ENCODE measurements at regions not wholly inside any gene's neighbourhood (a gene's known extent, or its start where the extent isn't known, plus 50 kb on each side); places are given as distances from the start of the nearest gene placed in this dataset.

GRCh38 chr3:80238152-80238551 lies 470.4 kb upstream of the ROBO1 start:
- Histone ChIP-seq H3K36me3 (ENCODE audit: insufficient read depth, low read length) (no peaks in the 10 kb centered on the region), H2AFZ (ENCODE audit: low read length) (no peak overlapping the region), H3K4me2 (ENCODE audit: low read length) (no peak overlapping the region), H3K4me1 (ENCODE audit: insufficient read depth, low read length, poor library complexity, severe bottlenecking) (no peaks in the 10 kb centered on the region), H3K79me2 (ENCODE audit: insufficient read depth, low read depth, low read length) (no peaks in the 10 kb centered on the region), H3K9me3 (ENCODE audit: low read length) (no peaks in the 10 kb centered on the region), H3K4me3 (ENCODE audit: low read depth, low read length, poor library complexity, severe bottlenecking) (no peak overlapping the region), H4K20me1 (ENCODE audit: insufficient read depth, low read length) (no peaks in the 10 kb centered on the region), H3K27ac (ENCODE audit: low read depth, low read length, poor library complexity, severe bottlenecking) (no peak overlapping the region), H3K9me2 (ENCODE audit: insufficient read depth, low read length) (no peaks in the 10 kb centered on the region)
- intact Hi-C loops (cut with micrococcal nuclease; ENCODE audit: unreplicated experiment) = no loop called here
- BruUV-seq (replicated peaks) = no TSS peak
- ChIA-PET POLR2A (no interaction called here), CTCF (ENCODE audit: unreplicated experiment) (no interaction called here)
- TF ChIP-seq EZH2phosphoT487 (IDR thresholded peaks at IDR 0.05; ENCODE audit: borderline replicate concordance, low read depth, low read length) = no peak
- TF ChIP-seq, protein P1, sequence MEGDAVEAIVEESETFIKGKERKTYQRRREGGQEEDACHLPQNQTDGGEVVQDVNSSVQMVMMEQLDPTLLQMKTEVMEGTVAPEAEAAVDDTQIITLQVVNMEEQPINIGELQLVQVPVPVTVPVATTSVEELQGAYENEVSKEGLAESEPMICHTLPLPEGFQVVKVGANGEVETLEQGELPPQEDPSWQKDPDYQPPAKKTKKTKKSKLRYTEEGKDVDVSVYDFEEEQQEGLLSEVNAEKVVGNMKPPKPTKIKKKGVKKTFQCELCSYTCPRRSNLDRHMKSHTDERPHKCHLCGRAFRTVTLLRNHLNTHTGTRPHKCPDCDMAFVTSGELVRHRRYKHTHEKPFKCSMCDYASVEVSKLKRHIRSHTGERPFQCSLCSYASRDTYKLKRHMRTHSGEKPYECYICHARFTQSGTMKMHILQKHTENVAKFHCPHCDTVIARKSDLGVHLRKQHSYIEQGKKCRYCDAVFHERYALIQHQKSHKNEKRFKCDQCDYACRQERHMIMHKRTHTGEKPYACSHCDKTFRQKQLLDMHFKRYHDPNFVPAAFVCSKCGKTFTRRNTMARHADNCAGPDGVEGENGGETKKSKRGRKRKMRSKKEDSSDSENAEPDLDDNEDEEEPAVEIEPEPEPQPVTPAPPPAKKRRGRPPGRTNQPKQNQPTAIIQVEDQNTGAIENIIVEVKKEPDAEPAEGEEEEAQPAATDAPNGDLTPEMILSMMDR (conservative IDR thresholded peaks at IDR 0.05; ENCODE audit: low read length) = no peak
- no peak for DNase-seq (ENCODE audit: low spot score)

DNA sequence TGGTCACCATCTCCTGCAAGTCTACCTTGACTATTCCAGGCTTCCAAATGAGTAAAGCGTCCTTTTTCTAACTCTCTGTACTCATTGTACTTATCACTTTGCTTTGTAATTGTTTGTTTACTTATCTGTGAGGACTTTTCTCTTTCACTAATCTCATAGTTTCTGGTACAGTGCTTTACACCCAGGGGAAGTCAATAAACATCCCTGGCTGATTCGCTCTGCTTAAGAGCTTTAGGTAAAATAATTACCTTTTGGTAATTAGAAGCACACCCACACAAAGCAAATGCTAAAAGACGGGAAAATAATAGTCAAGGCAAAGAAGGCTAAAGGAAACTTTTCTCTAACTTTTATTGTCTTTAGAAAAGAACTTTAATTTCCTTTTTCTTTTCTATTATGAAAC lies 466.9 kb upstream of the ROBO1 start:
- Histone ChIP-seq H3K36me3 (ENCODE audit: insufficient read depth, low read length) (no peaks in the 10 kb centered on the region), H3K9me2 (ENCODE audit: insufficient read depth, low read length) (no peaks in the 10 kb centered on the region), H4K20me1 (ENCODE audit: insufficient read depth, low read length) (no peaks in the 10 kb centered on the region), H3K4me2 (ENCODE audit: low read length) (no peak overlapping the region), H3K9me3 (ENCODE audit: low read length) (no peaks in the 10 kb centered on the region), H2AFZ (ENCODE audit: low read length) (no peak overlapping the region), H3K4me1 (ENCODE audit: insufficient read depth, low read length, poor library complexity, severe bottlenecking) (no peaks in the 10 kb centered on the region), H3K79me2 (ENCODE audit: insufficient read depth, low read depth, low read length) (no peaks in the 10 kb centered on the region), H3K4me3 (ENCODE audit: low read depth, low read length, poor library complexity, severe bottlenecking) (no peak overlapping the region), H3K27ac (ENCODE audit: low read depth, low read length, poor library complexity, severe bottlenecking) (no peak overlapping the region)
- ChIA-PET CTCF (ENCODE audit: unreplicated experiment) (no interaction called here), POLR2A (no interaction called here)
- DNase-seq (ENCODE audit: low spot score) = no peak
- intact Hi-C loops (cut with micrococcal nuclease; ENCODE audit: unreplicated experiment) = no loop called here
- no TSS peak for BruUV-seq (replicated peaks)
- TF ChIP-seq EZH2phosphoT487 (IDR thresholded peaks at IDR 0.05; ENCODE audit: borderline replicate concordance, low read depth, low read length) = no peak
- TF ChIP-seq, protein P1 (conservative IDR thresholded peaks at IDR 0.05; ENCODE audit: low read length) = no peak

DNA sequence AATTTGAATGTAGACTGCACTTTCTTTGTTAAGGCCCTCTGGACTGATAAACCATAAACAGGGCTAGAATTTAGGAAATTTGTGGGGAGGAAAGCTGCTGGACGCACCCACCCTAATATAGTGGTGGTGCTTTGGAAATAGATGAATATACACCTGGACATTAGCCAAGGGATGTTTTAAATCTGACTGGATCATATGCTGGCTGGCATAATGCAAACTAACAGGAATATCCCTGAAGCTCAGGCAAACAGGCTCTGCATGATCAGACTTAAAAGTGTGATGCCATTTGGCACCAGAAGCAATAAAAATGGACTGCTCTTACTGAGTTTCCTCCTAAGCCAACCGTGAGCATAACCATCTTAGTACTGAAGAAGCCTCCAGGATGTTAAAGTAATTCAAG lies 465.8 kb upstream of the ROBO1 start:
- no peak for DNase-seq (ENCODE audit: low spot score)
- ChIA-PET CTCF (ENCODE audit: unreplicated experiment) (no interaction called here), POLR2A (interaction anchor here (1.0 kb wide), 1 partner anchor 12 kb away, joined by 3 read pairs; no protein-coding TSS in a partner anchor)
- no peaks in the 10 kb centered on the region for H3K36me3 ChIP-seq (ENCODE audit: insufficient read depth, low read length)
- no peaks in the 10 kb centered on the region for H3K4me1 ChIP-seq (ENCODE audit: insufficient read depth, low read length, poor library complexity, severe bottlenecking)
- no peaks in the 10 kb centered on the region for H3K9me3 ChIP-seq (ENCODE audit: low read length)
- H3K9me2 ChIP-seq (ENCODE audit: insufficient read depth, low read length) = no peaks in the 10 kb centered on the region
- H4K20me1 ChIP-seq (ENCODE audit: insufficient read depth, low read length) = no peaks in the 10 kb centered on the region
- no peak for TF ChIP-seq EZH2phosphoT487 (IDR thresholded peaks at IDR 0.05; ENCODE audit: borderline replicate concordance, low read depth, low read length)
- H3K4me2 ChIP-seq (ENCODE audit: low read length) = no peak overlapping the region
- no peak overlapping the region for H2AFZ ChIP-seq (ENCODE audit: low read length)
- H3K27ac ChIP-seq (ENCODE audit: low read depth, low read length, poor library complexity, severe bottlenecking) = no peak overlapping the region
- no peaks in the 10 kb centered on the region for H3K79me2 ChIP-seq (ENCODE audit: insufficient read depth, low read depth, low read length)
- H3K4me3 ChIP-seq (ENCODE audit: low read depth, low read length, poor library complexity, severe bottlenecking) = no peak overlapping the region
- intact Hi-C loops (cut with micrococcal nuclease; ENCODE audit: unreplicated experiment) = no loop called here
- no TSS peak for BruUV-seq (replicated peaks)
